Upper lobe of left lung (tissue), 4 donors: ENCODE measurements at regions not wholly inside any gene's neighbourhood (a gene's known extent, or its start where the extent isn't known, plus 50 kb on each side); places are given as distances from the start of the nearest gene placed in this dataset.

Source experiments
- CTCF ChIP-seq, 6 experiments: fragments of 450-650 bp in 4 of 6; fragments of 200-600 bp in 2 of 6; sonication (generic) in 2 of 6; IDR thresholded peaks; one replicate each; pipeline ENCODE4 v1.5.1; 2016 to 2019; ENCODE audit warnings: antibody characterized with exemption in 6 of 6
- EP300 ChIP-seq, 4 donors: sonication (generic); formaldehyde crosslinking; IDR thresholded peaks; one replicate each; pipeline ENCODE4 v1.5.1; 2017; ENCODE audit warnings: antibody characterized with exemption in 4 of 4, control low read depth in 2 of 4
- POLR2A ChIP-seq, 4 donors: fragments of 450-650 bp; IDR thresholded peaks; one replicate each; pipeline ENCODE4 v1.5.1; 2016 to 2017; ENCODE audit warnings: antibody characterized with exemption in 4 of 4, mild to moderate bottlenecking in 2 of 4

GRCh38 chr2:173792166-173792565 is 173.0 kb downstream of the SP3 start:
- TF ChIP-seq CTCF (IDR thresholded peaks at IDR 0.05) (no peak), EP300 (IDR thresholded peaks at IDR 0.05) (no peak), POLR2A (IDR thresholded peaks at IDR 0.05) (no peak)
